ENCODE measurements at regions not wholly inside any gene's neighbourhood (a gene's known extent, or its start where the extent isn't known, plus 50 kb on each side); places are given as distances from the start of the nearest gene placed in this dataset.

- no peak overlapping the region for H3K4me3 Mint-ChIP-seq
- TF ChIP-seq EZH2phosphoT487 (IDR thresholded peaks at IDR 0.05) (no peak), EZH2 (IDR thresholded peaks at IDR 0.05) (no peak), CTCF (IDR thresholded peaks at IDR 0.05) (no peak)
- no peak overlapping the region for H3K4me3 ChIP-seq
- no peaks in the 10 kb centered on the region for H3K27me3 ChIP-seq
- no peak overlapping the region for H3K27ac Mint-ChIP-seq
- H3K9me3 ChIP-seq (ENCODE audit: low read depth), result no peaks in the 10 kb centered on the region
- H3K9ac ChIP-seq, result no peak overlapping the region
- no peaks in the 10 kb centered on the region for H3K79me2 ChIP-seq (ENCODE audit: low read depth)
- no peaks in the 10 kb centered on the region for H4K20me1 ChIP-seq (ENCODE audit: low read depth)
- DNase-seq (ENCODE audit: low spot score), result no peak
- no peak overlapping the region for H3K4me2 ChIP-seq
- peaks cover 5% of the 10 kb centered on the region for H3K4me1 ChIP-seq
- H3K36me3 Mint-ChIP-seq, result no peaks in the 10 kb centered on the region
- peaks cover 3% of the 10 kb centered on the region for H3K9me3 Mint-ChIP-seq
- peaks cover 14% of the 10 kb centered on the region for H3K4me1 Mint-ChIP-seq
- no peaks in the 10 kb centered on the region for H3K36me3 ChIP-seq
- H3K27ac ChIP-seq, result peak overlapping the region; percentile 31
- no peaks in the 10 kb centered on the region for H3F3A ChIP-seq (ENCODE audit: low read depth)
- H3K27me3 Mint-ChIP-seq (ENCODE audit: insufficient read depth, low read depth), result peaks cover 10% of the 10 kb centered on the region
- peak overlapping the region; percentile 79 for H2AFZ ChIP-seq (replicated peaks)
Observed at GRCh38 chr5:36442796-36443195, 141.1 kb upstream of the RANBP3L start.

- Histone ChIP-seq H3K4me2 (no peak overlapping the region), H3K27me3 (no peaks in the 10 kb centered on the region), H3K79me2 (ENCODE audit: low read depth) (no peaks in the 10 kb centered on the region), H4K20me1 (ENCODE audit: low read depth) (no peaks in the 10 kb centered on the region), H3K9me3 (ENCODE audit: low read depth) (no peaks in the 10 kb centered on the region), H3K4me1 (peaks cover 5% of the 10 kb centered on the region), H3K36me3 (no peaks in the 10 kb centered on the region), H3K9ac (no peak overlapping the region), H3F3A (ENCODE audit: low read depth) (no peaks in the 10 kb centered on the region), H3K27ac (no peak overlapping the region), H2AFZ (replicated peaks) (no peak overlapping the region), H3K4me3 (no peak overlapping the region)
- peaks cover 11% of the 10 kb centered on the region for H3K27me3 Mint-ChIP-seq (ENCODE audit: insufficient read depth, low read depth)
- TF ChIP-seq CTCF (IDR thresholded peaks at IDR 0.05) (no peak), EZH2 (IDR thresholded peaks at IDR 0.05) (no peak), EZH2phosphoT487 (IDR thresholded peaks at IDR 0.05) (no peak)
- peaks cover 14% of the 10 kb centered on the region for H3K4me1 Mint-ChIP-seq
- H3K27ac Mint-ChIP-seq, result no peak overlapping the region
- H3K4me3 Mint-ChIP-seq, result no peak overlapping the region
- H3K9me3 Mint-ChIP-seq, result peaks cover 3% of the 10 kb centered on the region
- no peaks in the 10 kb centered on the region for H3K36me3 Mint-ChIP-seq
- no peak for DNase-seq (ENCODE audit: low spot score)
Observed at GRCh38 chr5:36443941-36444340, 142.2 kb upstream of the RANBP3L start.

GRCh38 chr5:36444582-36445418, 143.1 kb upstream of the RANBP3L start:
- Histone ChIP-seq H3K4me2 (no peak overlapping the region), H3K9ac (no peak overlapping the region), H3F3A (ENCODE audit: low read depth) (no peaks in the 10 kb centered on the region), H3K9me3 (ENCODE audit: low read depth) (no peaks in the 10 kb centered on the region), H3K27ac (no peak overlapping the region), H3K4me3 (no peak overlapping the region), H3K79me2 (ENCODE audit: low read depth) (no peaks in the 10 kb centered on the region), H3K4me1 (peaks cover 5% of the 10 kb centered on the region), H4K20me1 (ENCODE audit: low read depth) (no peaks in the 10 kb centered on the region), H2AFZ (replicated peaks) (no peak overlapping the region), H3K27me3 (no peaks in the 10 kb centered on the region), H3K36me3 (no peaks in the 10 kb centered on the region)
- peaks cover 3% of the 10 kb centered on the region for H3K9me3 Mint-ChIP-seq
- DNase-seq (ENCODE audit: low spot score), result no peak
- peak overlapping the region; percentile 20 for H3K27ac Mint-ChIP-seq
- H3K4me1 Mint-ChIP-seq, result peaks cover 14% of the 10 kb centered on the region
- TF ChIP-seq EZH2phosphoT487 (IDR thresholded peaks at IDR 0.05) (no peak), EZH2 (IDR thresholded peaks at IDR 0.05) (no peak), CTCF (IDR thresholded peaks at IDR 0.05) (no peak)
- peaks cover 11% of the 10 kb centered on the region for H3K27me3 Mint-ChIP-seq (ENCODE audit: insufficient read depth, low read depth)
- no peaks in the 10 kb centered on the region for H3K36me3 Mint-ChIP-seq
- H3K4me3 Mint-ChIP-seq, result no peak overlapping the region

Measured in neural progenitor cell (in vitro differentiated cells).